ENCODE measurements at regions not wholly inside any gene's neighbourhood (a gene's known extent, or its start where the extent isn't known, plus 50 kb on each side); places are given as distances from the start of the nearest gene placed in this dataset.
"Not testable (repeated sequence)": the region's sequence is repeated elsewhere in the genome, so short reads cannot be mapped to it uniquely, and the experiment has no call there.

- DNase-seq (ENCODE audit: low read depth in 2 of 2): no peak
These were observed 147.5 kb downstream of the NFKBIZ start for GRCh38 chr3:101996832-101997231.

- DNase-seq (ENCODE audit: low read depth in 2 of 2): no peak
These were observed 149.1 kb downstream of the NFKBIZ start for GRCh38 chr3:101998256-101998926.

- DNase-seq (ENCODE audit: low read depth in 2 of 2): no peak
These were observed 150.0 kb downstream of the NFKBIZ start for GRCh38 chr3:101999177-101999779.

- no peak for DNase-seq (ENCODE audit: low read depth in 2 of 2)
These were observed 151.4 kb downstream of the NFKBIZ start for GRCh38 chr3:102000620-102001209.

GRCh38 chr3:102002056-102002455 is 152.7 kb downstream of the NFKBIZ start:
- no peak for DNase-seq (ENCODE audit: low read depth in 2 of 2)

GRCh38 chr3:102004561-102004960 is 155.2 kb downstream of the NFKBIZ start:
- no peak for DNase-seq (ENCODE audit: low read depth in 2 of 2)

GRCh38 chr3:102005551-102005950 is 156.2 kb downstream of the NFKBIZ start:
- no peak for DNase-seq (ENCODE audit: low read depth in 2 of 2)

- DNase-seq (ENCODE audit: low read depth in 2 of 2): no peak
These were observed 157.6 kb downstream of the NFKBIZ start for GRCh38 chr3:102006812-102007485.

GRCh38 chr3:102008436-102008835 is 159.1 kb downstream of the NFKBIZ start:
- not testable (repeated sequence) for DNase-seq (ENCODE audit: low read depth in 2 of 2)

- DNase-seq (ENCODE audit: low read depth in 2 of 2): no peak
These were observed 167.1 kb downstream of the NFKBIZ start for GRCh38 chr3:102016417-102016816.

- DNase-seq (ENCODE audit: low read depth in 2 of 2): no peak
These were observed 168.5 kb downstream of the NFKBIZ start for GRCh38 chr3:102017784-102018183.

GRCh38 chr3:102018551-102018950 is 169.2 kb downstream of the NFKBIZ start:
- no peak for DNase-seq (ENCODE audit: low read depth in 2 of 2)

- DNase-seq (ENCODE audit: low read depth in 2 of 2): no peak
These were observed 171.4 kb downstream of the NFKBIZ start for GRCh38 chr3:102020735-102021134.

- DNase-seq (ENCODE audit: low read depth in 2 of 2): peak in 1 of 2 donors; percentile 19
These were observed 175.1 kb downstream of the NFKBIZ start for GRCh38 chr3:102024270-102024904.

GRCh38 chr3:102025606-102026270 is 176.4 kb downstream of the NFKBIZ start:
- no peak for DNase-seq (ENCODE audit: low read depth in 2 of 2)

- DNase-seq (ENCODE audit: low read depth in 2 of 2): no peak
These were observed 177.3 kb downstream of the NFKBIZ start for GRCh38 chr3:102026656-102027055.

- DNase-seq (ENCODE audit: low read depth in 2 of 2): no peak
These were observed 181.3 kb downstream of the NFKBIZ start for GRCh38 chr3:102030661-102031060.

- no peak for DNase-seq (ENCODE audit: low read depth in 2 of 2)
These were observed 182.5 kb downstream of the NFKBIZ start for GRCh38 chr3:102031834-102032233.

- DNase-seq (ENCODE audit: low read depth in 2 of 2): no peak
These were observed 183.4 kb downstream of the NFKBIZ start for GRCh38 chr3:102032491-102033383.

GRCh38 chr3:102034639-102035451 is 185.5 kb downstream of the NFKBIZ start:
- no peak for DNase-seq (ENCODE audit: low read depth in 2 of 2)

All from stimulated activated CD4-positive, alpha-beta T cell treated with anti-CD3 and anti-CD28 coated beads, Interleukin-15, amount 100 ng/mL, for 48 hours (primary cell).